ENCODE measurements at regions not wholly inside any gene's neighbourhood (a gene's known extent, or its start where the extent isn't known, plus 50 kb on each side); places are given as distances from the start of the nearest gene placed in this dataset.
"Not testable (repeated sequence)": the region's sequence is repeated elsewhere in the genome, so short reads cannot be mapped to it uniquely, and the experiment has no call there.

GRCh38 chr9:102202126-102202525 is 463.7 kb upstream of the GRIN3A start:
- no peaks in the 10 kb centered on the region for H3K36me3 ChIP-seq (ENCODE audit: control insufficient read depth, insufficient read depth, low read length)
- no peaks in the 10 kb centered on the region for H3K4me1 ChIP-seq (ENCODE audit: control insufficient read depth, insufficient read depth, low read length)
- WGBS (ENCODE audit: insufficient coverage), result no CpG with 5 or more reads among the region's 1 CpG
- H3K27ac ChIP-seq (ENCODE audit: low read depth, low read length), result no peak overlapping the region
- H3K27me3 ChIP-seq (ENCODE audit: control insufficient read depth, insufficient read depth, low read length), result no peaks in the 10 kb centered on the region
- no peaks in the 10 kb centered on the region for H3K9me3 ChIP-seq (ENCODE audit: control insufficient read depth, insufficient read depth, low read length)
- H3K4me3 ChIP-seq (ENCODE audit: low read depth, low read length), result no peak overlapping the region
- no peak for DNase-seq (ENCODE audit: low read depth in 4 of 6, low spot score in 6 of 6)

DNA sequence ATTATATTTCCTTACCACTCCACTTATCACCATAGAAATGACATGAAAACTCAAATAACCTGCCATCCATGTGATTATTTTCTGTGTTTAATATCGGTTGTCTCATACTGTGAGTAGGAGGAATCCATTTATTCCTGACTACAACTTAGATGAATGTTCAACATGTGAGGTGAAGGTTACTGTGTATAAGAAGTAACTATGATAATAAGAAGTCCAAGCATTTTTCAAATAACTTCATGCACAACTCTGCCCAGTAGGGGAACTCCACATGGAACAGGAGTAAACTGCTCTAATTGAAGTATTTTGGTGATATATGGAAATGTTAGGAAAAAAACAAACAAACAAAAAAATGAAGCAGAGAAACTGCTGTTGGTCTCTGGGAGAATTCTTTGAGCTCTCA is 447.5 kb upstream of the GRIN3A start:
- Histone ChIP-seq H3K4me1 (ENCODE audit: control insufficient read depth, insufficient read depth, low read length) (no peaks in the 10 kb centered on the region), H3K4me3 (ENCODE audit: low read depth, low read length) (no peak overlapping the region), H3K27me3 (ENCODE audit: control insufficient read depth, insufficient read depth, low read length) (no peaks in the 10 kb centered on the region), H3K27ac (ENCODE audit: low read depth, low read length) (no peak overlapping the region), H3K9me3 (ENCODE audit: control insufficient read depth, insufficient read depth, low read length) (no peaks in the 10 kb centered on the region), H3K36me3 (ENCODE audit: control insufficient read depth, insufficient read depth, low read length) (no peaks in the 10 kb centered on the region)
- WGBS (ENCODE audit: insufficient coverage), result no CpG with 5 or more reads among the region's 1 CpG
- peak in 2 of 6 donors; percentile 19 to 39 for DNase-seq (ENCODE audit: low read depth in 4 of 6, low spot score in 6 of 6)

DNA sequence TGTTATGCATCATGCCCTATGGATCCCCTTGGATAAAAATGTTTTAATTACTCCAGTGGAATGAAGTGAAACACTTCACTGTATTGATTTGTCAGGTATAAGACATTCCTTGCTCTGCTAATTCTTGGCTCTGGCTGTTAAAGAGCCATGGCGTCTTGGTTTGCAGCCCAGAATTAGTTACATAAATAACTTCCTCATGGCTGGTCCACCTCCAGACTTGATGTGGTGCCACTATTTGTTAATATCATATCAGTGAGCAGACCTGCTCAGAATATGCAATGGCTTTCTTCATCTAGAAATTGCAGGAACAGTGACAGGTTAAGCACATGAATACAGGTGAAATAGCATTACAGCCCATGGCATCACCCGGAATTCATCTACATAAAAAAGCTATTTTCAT is 446.9 kb upstream of the GRIN3A start:
- Histone ChIP-seq H3K36me3 (ENCODE audit: control insufficient read depth, insufficient read depth, low read length) (no peaks in the 10 kb centered on the region), H3K27me3 (ENCODE audit: control insufficient read depth, insufficient read depth, low read length) (no peaks in the 10 kb centered on the region), H3K4me1 (ENCODE audit: control insufficient read depth, insufficient read depth, low read length) (no peaks in the 10 kb centered on the region), H3K4me3 (ENCODE audit: low read depth, low read length) (no peak overlapping the region), H3K9me3 (ENCODE audit: control insufficient read depth, insufficient read depth, low read length) (no peaks in the 10 kb centered on the region), H3K27ac (ENCODE audit: low read depth, low read length) (no peak overlapping the region)
- peak in 2 of 6 donors; percentile 3 to 51 for DNase-seq (ENCODE audit: low read depth in 4 of 6, low spot score in 6 of 6)
- WGBS (ENCODE audit: insufficient coverage), result 100% methylated on average over 1 of the region's 2 CpGs

DNA sequence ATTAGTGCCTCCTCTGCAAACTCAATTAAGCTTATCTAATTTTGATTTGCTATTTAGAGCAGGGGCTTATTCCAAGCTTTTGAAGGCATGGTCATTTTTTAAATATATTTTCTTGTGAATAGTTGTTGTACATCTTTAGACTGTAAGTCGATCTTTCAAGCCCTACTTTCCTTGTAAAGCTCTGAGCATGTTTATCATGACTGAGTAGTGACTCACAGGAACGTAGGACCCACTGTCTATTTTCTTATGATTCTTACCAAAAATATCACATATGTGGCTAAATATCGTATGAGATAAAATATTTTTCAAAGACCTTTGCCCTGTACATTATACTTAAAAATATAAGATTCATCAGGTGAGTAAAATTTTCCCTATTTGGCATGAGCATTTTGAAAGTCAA is 440.4 kb upstream of the GRIN3A start:
- Histone ChIP-seq H3K4me3 (ENCODE audit: low read depth, low read length) (no peak overlapping the region), H3K36me3 (ENCODE audit: control insufficient read depth, insufficient read depth, low read length) (no peaks in the 10 kb centered on the region), H3K4me1 (ENCODE audit: control insufficient read depth, insufficient read depth, low read length) (no peaks in the 10 kb centered on the region), H3K9me3 (ENCODE audit: control insufficient read depth, insufficient read depth, low read length) (no peaks in the 10 kb centered on the region), H3K27ac (ENCODE audit: low read depth, low read length) (no peak overlapping the region), H3K27me3 (ENCODE audit: control insufficient read depth, insufficient read depth, low read length) (no peaks in the 10 kb centered on the region)
- WGBS (ENCODE audit: insufficient coverage), result no CpG with 5 or more reads among the region's 3 CpGs
- no peak for DNase-seq (ENCODE audit: low read depth in 4 of 6, low spot score in 6 of 6)

DNA sequence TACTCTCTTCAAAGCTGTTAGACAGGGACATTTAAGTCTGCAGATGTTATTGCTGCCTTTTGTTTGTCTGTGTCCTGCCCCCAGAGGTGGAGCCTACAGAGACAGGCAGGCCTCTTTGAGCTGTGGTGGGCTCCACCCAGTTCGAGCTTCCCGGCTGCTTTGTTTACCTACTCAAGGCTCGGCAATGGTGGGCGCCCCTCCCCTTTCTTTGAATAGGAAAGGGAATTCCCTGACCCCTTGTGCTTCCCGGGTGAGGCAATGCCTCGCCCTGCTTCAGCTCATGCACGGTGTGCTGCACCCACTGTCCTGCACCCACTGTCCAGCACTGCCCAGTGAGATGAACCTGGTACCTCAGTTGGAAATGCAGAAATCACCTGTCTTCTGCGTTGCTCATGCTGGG is 435.8 kb upstream of the GRIN3A start:
- not testable (repeated sequence) for H3K27me3 ChIP-seq (ENCODE audit: control insufficient read depth, insufficient read depth, low read length); H3K4me1 ChIP-seq (ENCODE audit: control insufficient read depth, insufficient read depth, low read length); H3K27ac ChIP-seq (ENCODE audit: low read depth, low read length); H3K36me3 ChIP-seq (ENCODE audit: control insufficient read depth, insufficient read depth, low read length); H3K9me3 ChIP-seq (ENCODE audit: control insufficient read depth, insufficient read depth, low read length); DNase-seq (ENCODE audit: low read depth in 4 of 6, low spot score in 6 of 6); H3K4me3 ChIP-seq (ENCODE audit: low read depth, low read length)
- 88% methylated on average over 5 of the region's 8 CpGs for WGBS (ENCODE audit: insufficient coverage)

GRCh38 chr9:102164247-102164646 is 425.8 kb upstream of the GRIN3A start:
- Histone ChIP-seq H3K9me3 (ENCODE audit: control insufficient read depth, insufficient read depth, low read length) (no peaks in the 10 kb centered on the region), H3K4me1 (ENCODE audit: control insufficient read depth, insufficient read depth, low read length) (no peaks in the 10 kb centered on the region), H3K4me3 (ENCODE audit: low read depth, low read length) (no peak overlapping the region), H3K36me3 (ENCODE audit: control insufficient read depth, insufficient read depth, low read length) (no peaks in the 10 kb centered on the region), H3K27ac (ENCODE audit: low read depth, low read length) (no peak overlapping the region), H3K27me3 (ENCODE audit: control insufficient read depth, insufficient read depth, low read length) (no peaks in the 10 kb centered on the region)
- DNase-seq (ENCODE audit: low read depth in 4 of 6, low spot score in 6 of 6), result no peak

- H3K9me3 ChIP-seq (ENCODE audit: control insufficient read depth, insufficient read depth, low read length); H3K27me3 ChIP-seq (ENCODE audit: control insufficient read depth, insufficient read depth, low read length); H3K27ac ChIP-seq (ENCODE audit: low read depth, low read length); H3K36me3 ChIP-seq (ENCODE audit: control insufficient read depth, insufficient read depth, low read length); H3K4me1 ChIP-seq (ENCODE audit: control insufficient read depth, insufficient read depth, low read length); DNase-seq (ENCODE audit: low read depth in 4 of 6, low spot score in 6 of 6); H3K4me3 ChIP-seq (ENCODE audit: low read depth, low read length): not testable (repeated sequence)
- WGBS (ENCODE audit: insufficient coverage), result 79% methylated on average over 8 of the region's 12 CpGs
Measured at GRCh38 chr9:102153081-102153480, 414.6 kb upstream of the GRIN3A start.

GRCh38 chr9:102135768-102136167 is 397.3 kb upstream of the GRIN3A start:
- Histone ChIP-seq H3K4me1 (ENCODE audit: control insufficient read depth, insufficient read depth, low read length) (no peaks in the 10 kb centered on the region), H3K4me3 (ENCODE audit: low read depth, low read length) (no peak overlapping the region), H3K27ac (ENCODE audit: low read depth, low read length) (no peak overlapping the region), H3K36me3 (ENCODE audit: control insufficient read depth, insufficient read depth, low read length) (no peaks in the 10 kb centered on the region), H3K27me3 (ENCODE audit: control insufficient read depth, insufficient read depth, low read length) (no peaks in the 10 kb centered on the region), H3K9me3 (ENCODE audit: control insufficient read depth, insufficient read depth, low read length) (peaks cover 1% of the 10 kb centered on the region)
- no peak for DNase-seq (ENCODE audit: low read depth in 4 of 6, low spot score in 6 of 6)
- WGBS (ENCODE audit: insufficient coverage), result no CpG with 5 or more reads among the region's 1 CpG

- no peaks in the 10 kb centered on the region for H3K4me1 ChIP-seq (ENCODE audit: control insufficient read depth, insufficient read depth, low read length)
- no peak overlapping the region for H3K27ac ChIP-seq (ENCODE audit: low read depth, low read length)
- H3K4me3 ChIP-seq (ENCODE audit: low read depth, low read length), result no peak overlapping the region
- 65% methylated on average over 2 of the region's 3 CpGs for WGBS (ENCODE audit: insufficient coverage)
- H3K27me3 ChIP-seq (ENCODE audit: control insufficient read depth, insufficient read depth, low read length), result no peaks in the 10 kb centered on the region
- H3K36me3 ChIP-seq (ENCODE audit: control insufficient read depth, insufficient read depth, low read length), result no peaks in the 10 kb centered on the region
- DNase-seq (ENCODE audit: low read depth in 4 of 6, low spot score in 6 of 6), result no peak
- no peaks in the 10 kb centered on the region for H3K9me3 ChIP-seq (ENCODE audit: control insufficient read depth, insufficient read depth, low read length)
Measured at GRCh38 chr9:102124465-102124864, 386.0 kb upstream of the GRIN3A start.

DNA sequence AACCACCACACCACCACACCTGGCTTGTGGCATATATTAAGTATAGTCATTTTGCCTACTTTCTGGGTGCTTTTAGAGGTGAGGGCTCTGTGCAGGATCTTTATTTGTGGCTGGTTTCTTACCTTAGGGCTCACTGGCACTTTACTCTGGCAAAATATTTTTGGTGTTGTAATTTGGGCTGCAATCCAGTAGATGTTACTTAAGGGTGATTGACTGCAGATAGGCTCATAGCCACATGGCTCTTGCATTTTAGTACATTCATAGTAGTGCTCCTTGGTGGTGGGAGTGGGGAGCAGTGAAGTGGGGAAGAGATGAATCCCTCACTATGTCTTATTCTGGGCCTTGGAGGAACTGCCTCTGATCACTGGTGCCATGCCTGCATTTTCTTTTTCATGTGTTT is 376.1 kb upstream of the GRIN3A start:
- no peaks in the 10 kb centered on the region for H3K9me3 ChIP-seq (ENCODE audit: control insufficient read depth, insufficient read depth, low read length)
- H3K27me3 ChIP-seq (ENCODE audit: control insufficient read depth, insufficient read depth, low read length), result no peaks in the 10 kb centered on the region
- no peak overlapping the region for H3K27ac ChIP-seq (ENCODE audit: low read depth, low read length)
- H3K4me1 ChIP-seq (ENCODE audit: control insufficient read depth, insufficient read depth, low read length), result no peaks in the 10 kb centered on the region
- no peak for DNase-seq (ENCODE audit: low read depth in 4 of 6, low spot score in 6 of 6)
- H3K36me3 ChIP-seq (ENCODE audit: control insufficient read depth, insufficient read depth, low read length), result no peaks in the 10 kb centered on the region
- no peak overlapping the region for H3K4me3 ChIP-seq (ENCODE audit: low read depth, low read length)

DNA sequence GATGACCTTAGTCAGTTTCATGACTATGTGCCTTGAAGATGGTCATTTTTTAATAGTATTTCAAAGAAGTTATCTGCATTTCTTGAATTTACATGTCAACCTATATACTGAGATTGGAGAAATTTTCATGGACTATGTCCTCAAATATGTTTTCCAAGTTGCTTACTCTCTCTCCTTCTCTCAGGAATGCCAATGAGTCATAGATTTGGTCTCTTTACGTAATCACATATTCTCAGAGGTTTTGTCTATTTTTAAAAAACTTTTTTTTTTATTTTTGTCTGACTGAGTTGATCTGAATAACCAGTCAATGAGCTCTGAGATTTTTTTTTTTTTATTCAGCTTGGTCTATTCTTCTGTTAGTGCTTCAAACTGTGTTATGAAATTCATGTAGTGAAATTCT is 374.7 kb upstream of the GRIN3A start:
- no peaks in the 10 kb centered on the region for H3K27me3 ChIP-seq (ENCODE audit: control insufficient read depth, insufficient read depth, low read length)
- no peaks in the 10 kb centered on the region for H3K36me3 ChIP-seq (ENCODE audit: control insufficient read depth, insufficient read depth, low read length)
- H3K4me1 ChIP-seq (ENCODE audit: control insufficient read depth, insufficient read depth, low read length), result no peaks in the 10 kb centered on the region
- DNase-seq (ENCODE audit: low read depth in 4 of 6, low spot score in 6 of 6), result no peak
- no peaks in the 10 kb centered on the region for H3K9me3 ChIP-seq (ENCODE audit: control insufficient read depth, insufficient read depth, low read length)
- no peak overlapping the region for H3K4me3 ChIP-seq (ENCODE audit: low read depth, low read length)
- no peak overlapping the region for H3K27ac ChIP-seq (ENCODE audit: low read depth, low read length)
- no CpG with 5 or more reads among the region's 1 CpG for WGBS (ENCODE audit: insufficient coverage)

All from spinal cord (tissue), 9 donors.